Stimulated activated CD4-positive, alpha-beta T cell treated with anti-CD3 and anti-CD28 coated beads, Interleukin-12 subunit alpha, Interleukin-12 subunit beta, amount 100 ng/mL, for 4 hours (primary cell): ENCODE measurements at regions not wholly inside any gene's neighbourhood (a gene's known extent, or its start where the extent isn't known, plus 50 kb on each side); places are given as distances from the start of the nearest gene placed in this dataset.
"Not testable (repeated sequence)": the region's sequence is repeated elsewhere in the genome, so short reads cannot be mapped to it uniquely, and the experiment has no call there.

Experiments used
- DNase-seq: peaks from one replicate; pipeline ENCODE4 v3.0.0-alpha.2; 2020

DNA sequence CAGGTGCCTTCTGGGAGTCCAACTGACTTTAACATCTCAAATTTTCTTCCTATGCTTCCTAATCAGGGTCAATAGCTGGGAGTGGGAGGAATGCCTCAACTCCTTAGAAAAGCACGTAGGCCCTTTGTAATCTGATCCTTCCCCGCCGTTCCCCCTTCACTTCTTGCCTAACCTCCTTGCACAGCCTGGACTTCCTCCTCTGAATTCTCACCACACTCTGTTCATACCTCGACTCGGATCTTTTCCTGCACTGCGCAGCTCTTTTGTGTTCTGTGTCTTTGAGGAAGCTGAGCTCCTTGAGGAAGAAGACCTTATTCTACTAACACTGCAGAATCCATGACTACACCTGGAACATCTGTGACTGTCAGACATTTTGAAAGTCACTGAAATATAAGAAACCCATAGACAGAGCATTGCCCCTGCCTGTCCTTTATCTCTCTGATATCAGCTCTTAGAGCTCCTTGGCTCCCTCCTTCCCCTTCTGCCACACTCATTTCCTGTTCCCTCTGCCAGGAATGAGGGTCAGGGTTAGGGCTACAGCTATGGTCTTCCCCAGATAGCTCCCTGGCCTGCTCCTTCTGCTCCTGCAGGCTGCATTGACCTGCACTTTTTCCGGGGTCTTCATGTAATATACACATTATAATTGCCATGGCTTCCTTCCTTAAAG, 140.2 kb upstream of the LDB2 start:
- no peak for DNase-seq

GRCh38 chr4:17033768-17034181, 135.3 kb upstream of the LDB2 start:
- DNase-seq, result no peak

GRCh38 chr4:17033025-17033767, 134.8 kb upstream of the LDB2 start:
- no peak for DNase-seq

DNA sequence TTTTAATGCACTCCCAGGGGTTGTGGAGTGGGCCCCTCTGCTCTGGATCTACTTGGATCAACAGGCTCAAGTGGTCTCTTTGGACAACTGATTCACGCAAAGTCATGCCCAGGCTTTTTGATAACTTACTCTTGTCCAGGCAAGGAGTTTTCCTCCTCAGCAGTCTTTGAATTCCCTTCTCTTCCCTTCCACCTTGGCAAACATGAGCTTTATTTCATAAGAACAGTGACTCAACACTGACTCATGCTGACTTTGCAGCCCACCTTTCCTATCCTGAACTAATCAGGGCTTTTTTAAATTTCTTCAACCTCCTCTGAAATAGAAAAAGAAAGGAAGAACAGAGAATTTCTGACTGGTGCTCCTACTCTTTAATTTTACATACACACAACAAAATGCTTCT, 132.1 kb upstream of the LDB2 start:
- DNase-seq, result no peak

- DNase-seq, result no peak
Observed at GRCh38 chr4:17029964-17030363, 131.5 kb upstream of the LDB2 start.

- DNase-seq, result no peak
Observed at GRCh38 chr4:17029432-17029831, 131.0 kb upstream of the LDB2 start.

DNA sequence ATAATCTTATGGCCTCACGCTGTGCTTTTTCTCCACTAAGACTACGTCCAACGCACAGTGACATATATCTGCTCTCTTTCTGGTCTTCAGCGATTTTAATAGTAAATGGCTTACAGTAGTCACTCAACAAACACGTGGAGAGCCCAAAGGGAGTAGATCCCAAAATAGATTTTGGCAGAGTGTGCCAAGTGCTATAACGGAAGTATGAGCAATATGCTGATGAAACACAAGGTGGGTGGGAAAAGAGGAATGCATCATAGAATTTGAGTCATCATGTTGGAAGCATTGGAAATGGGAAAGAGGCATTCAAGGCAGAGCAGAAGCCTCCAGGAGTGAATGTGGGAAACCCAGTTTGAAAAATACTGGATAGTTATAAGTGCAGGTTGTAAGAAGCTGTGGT, 129.1 kb upstream of the LDB2 start:
- no peak for DNase-seq

GRCh38 chr4:17024425-17024824, 126.0 kb upstream of the LDB2 start:
- DNase-seq, result no peak

- DNase-seq, result no peak
Observed at GRCh38 chr4:17020901-17021300, 122.5 kb upstream of the LDB2 start.

DNA sequence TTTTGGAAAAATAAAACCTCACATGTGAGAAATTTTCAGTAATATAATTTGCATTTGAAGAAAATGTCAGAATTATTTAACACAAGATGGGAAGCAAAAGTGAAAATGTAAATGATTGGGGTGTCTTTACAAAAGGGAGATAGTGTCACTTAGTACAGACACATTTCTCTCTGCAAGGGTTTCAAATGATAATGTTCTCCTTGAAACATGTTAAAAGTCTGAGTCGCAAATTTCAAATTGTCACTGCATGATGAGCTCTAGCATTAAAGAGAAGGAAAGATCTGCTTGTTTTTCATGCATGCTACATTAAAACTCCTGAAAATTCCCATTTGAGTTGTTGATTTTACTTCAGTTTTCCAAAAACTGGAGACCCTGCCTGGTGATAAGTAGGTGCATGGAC, 122.0 kb upstream of the LDB2 start:
- no peak for DNase-seq

GRCh38 chr4:17018621-17019020, 120.2 kb upstream of the LDB2 start:
- not testable (repeated sequence) for DNase-seq

- DNase-seq, result no peak
Observed at GRCh38 chr4:17018013-17018412, 119.6 kb upstream of the LDB2 start.

DNA sequence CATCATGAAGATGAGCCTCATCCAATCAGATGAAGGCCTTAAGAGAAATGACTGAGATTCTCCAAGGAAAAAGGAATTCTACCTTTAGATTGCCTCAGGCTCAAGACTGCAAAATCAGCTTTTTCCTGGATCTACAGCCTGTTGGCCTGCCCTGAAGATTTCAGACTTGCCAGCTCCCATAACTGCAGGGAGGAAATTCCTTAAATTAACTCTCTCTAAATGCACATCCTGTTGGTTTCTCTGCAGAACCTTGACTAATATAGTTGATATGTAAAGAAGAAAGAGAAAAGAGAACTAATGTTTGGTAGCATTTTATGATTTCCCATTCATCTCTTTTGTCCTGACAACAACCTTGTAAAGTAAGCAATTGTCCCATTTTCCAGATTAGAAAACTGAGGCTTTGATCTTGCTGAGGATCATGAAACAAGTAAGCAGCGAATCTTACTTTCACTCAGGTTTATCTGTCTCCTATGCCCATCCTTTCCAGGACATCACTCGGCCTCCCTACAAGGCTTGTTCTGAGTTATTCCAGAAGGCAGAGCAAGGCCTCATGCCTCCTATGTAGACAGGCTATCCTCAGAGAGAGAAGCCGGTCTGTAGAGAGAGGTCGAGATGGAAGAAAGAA, 115.0 kb upstream of the LDB2 start:
- no peak for DNase-seq

- DNase-seq, result no peak
Observed at GRCh38 chr4:17012451-17012850, 114.0 kb upstream of the LDB2 start.

DNA sequence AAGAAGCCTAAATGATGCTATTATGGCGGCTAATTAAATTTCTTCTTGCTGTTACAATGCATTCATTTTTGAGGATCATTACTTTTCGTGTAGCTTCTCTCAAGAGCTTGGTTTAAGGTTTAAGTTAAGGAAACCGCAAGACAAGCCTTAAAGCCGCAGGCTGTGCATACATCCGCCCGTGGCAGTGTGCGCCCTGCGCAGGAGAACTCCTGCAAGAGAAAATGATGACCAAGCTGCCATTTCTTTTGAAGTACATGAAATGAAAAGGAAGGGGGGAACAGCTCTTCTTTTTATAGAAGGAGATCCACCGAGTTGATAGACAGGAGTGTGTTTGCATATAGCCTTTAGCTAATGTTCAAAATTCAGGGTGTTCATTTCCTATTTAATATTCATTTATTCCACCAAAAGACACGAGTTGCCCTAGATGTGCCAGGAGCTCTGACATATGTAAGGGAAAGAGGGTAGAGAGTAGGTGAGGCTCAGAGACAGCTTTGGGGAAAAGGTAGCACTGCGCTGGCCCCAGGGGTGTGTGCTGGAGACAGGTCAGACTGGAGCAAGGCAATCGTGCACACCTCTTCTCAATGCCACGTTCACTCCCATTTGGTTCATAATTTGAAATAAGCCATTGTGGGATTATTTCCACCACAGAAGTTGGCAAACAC, 112.1 kb upstream of the LDB2 start:
- no peak for DNase-seq

GRCh38 chr4:17009871-17010367, 111.5 kb upstream of the LDB2 start:
- no peak for DNase-seq

- no peak for DNase-seq
Observed at GRCh38 chr4:17008834-17009345, 110.4 kb upstream of the LDB2 start.

DNA sequence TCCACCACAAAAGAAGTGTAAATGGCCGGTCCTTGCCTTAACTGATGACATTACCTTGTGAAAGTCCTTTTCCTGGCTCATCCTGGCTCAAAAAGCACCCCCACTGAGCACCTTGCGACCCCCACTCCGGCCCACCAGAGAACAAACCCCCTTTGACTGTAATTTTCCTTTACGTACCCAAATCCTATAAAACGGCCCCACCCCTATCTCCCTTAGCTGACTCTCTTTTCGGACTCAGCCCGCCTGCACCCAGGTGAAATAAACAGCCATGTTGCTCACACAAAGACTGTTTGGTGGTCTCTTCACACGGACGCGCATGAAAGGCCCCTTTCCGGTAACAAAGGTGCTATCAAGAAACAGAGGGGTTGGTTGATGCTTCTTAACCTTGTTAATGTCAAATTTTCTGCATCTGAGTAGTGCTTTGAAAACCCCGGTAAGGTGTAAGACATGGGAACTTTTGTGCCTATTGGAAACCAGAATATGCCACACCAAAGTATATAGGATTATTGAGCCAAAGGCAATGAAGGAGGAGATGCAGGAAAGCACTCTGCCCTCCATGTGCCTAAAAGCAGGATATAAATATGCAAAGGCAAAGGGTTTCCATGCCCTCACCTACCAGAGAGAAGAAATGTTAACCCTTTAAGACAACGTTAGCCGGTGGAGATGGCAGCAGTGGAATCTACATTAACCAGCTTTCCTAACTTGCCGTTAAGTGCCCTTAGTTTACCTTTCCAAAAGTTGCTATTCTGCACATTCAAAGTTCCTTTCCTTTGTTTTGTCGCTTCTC, 105.4 kb upstream of the LDB2 start:
- DNase-seq, result not testable (repeated sequence)

DNA sequence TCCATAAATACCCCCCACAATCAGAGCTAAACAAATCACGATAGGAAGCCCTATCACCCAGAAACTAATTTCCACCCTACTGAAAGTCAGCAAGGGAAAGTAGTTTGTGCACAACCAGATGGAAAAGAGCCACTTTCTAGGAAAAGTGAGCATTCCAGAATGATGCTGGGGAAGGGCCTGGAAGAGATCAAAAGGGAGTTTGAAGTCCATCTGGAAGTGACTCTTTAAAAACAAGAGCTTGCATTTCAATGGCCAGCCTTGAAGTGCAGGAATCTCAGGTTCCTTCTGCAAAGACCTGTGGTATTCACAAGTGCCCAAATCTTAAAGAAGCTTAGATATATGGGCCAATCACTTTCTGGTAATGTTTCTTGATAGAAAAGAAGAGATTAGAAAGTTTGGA, 97.0 kb upstream of the LDB2 start:
- DNase-seq, result no peak

DNA sequence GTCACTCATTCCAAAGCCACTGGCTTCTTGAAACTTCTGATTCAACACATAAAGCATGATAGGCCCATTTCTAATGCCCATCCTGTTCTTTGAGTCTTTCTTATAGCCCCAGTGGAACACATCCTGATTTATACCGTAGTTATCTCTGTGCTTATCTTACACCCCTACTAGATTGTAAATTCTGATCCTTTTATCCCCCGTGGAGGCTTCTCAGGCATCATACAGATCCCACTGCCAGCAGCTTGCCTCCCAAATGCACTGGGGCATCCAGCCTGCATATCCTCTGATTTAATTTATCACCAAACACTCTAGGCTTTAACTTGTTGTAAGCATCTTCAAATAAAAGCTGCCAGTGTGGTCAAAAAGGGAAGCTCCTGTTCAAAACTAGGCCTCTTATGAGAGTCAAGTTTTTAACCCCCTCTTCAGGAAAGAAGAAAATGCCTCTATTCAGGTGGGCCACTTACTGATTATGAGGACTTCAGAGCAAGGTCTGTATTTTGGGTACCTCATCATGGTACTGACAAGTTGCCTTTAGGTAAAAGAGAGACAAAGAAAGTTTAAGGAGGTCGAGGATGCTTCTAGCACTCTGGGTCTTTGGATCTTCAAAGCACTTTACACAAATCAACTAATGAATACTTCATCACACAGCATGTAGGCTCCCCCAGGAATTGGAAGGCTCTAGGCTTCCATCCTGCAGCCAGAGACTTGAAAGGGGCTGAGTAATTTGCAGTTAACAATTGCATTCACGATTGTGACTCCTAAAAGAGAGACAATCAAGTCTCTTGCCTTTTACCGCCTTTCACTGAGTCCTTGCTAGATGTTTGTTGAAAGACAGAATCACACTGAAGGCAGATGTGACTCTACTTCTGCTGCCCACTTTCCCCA, 95.8 kb upstream of the LDB2 start:
- no peak for DNase-seq

DNA sequence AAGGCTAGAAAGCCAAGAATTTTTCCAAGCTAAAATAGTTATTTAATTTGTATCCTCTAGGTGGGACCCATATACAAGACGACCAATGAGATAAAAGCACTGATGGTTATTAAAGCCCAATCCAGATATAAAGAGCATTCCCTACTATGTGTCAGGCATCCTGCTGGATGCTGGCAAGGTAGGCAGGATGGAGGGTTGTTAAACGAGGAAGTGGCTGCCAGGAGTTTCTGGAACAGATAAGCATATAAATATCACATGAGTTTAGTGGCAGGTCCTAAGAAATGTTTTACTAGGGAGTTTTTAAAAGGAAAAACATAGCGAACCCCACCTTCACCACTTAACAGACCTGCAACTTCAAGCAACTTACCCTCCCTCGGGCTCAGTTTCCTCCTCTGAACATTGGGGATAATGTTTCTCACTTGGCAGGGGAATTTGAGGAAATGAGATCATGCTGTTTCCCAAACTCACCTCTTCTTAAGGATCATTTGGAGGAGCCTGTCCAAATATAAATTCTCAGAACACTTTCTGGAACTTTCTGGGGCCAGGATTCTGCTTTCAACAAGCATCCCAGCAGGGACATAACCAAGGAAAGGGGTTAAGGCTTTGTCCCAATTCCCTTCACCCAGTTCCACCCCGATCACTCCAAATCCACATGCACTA, 94.3 kb upstream of the LDB2 start:
- no peak for DNase-seq
